GM10248 (cell line): ENCODE measurements at regions not wholly inside any gene's neighbourhood (a gene's known extent, or its start where the extent isn't known, plus 50 kb on each side); places are given as distances from the start of the nearest gene placed in this dataset.

Source experiments
- CTCF ChIA-PET: fragments of 300-600 bp; sonication (Branson Sonifier 250); formaldehyde crosslinking; extraction: SDS; loops from one replicate; lab custom pipeline; 2021; ENCODE audit warnings: antibody characterized with exemption; lab: Yijun Ruan, JAX
- POLR2A ChIA-PET: fragments of 350-650 bp; sonication (Branson Sonifier 250); formaldehyde crosslinking; extraction: SDS; loops from one replicate; lab custom pipeline; 2020; ENCODE audit warnings: antibody characterized with exemption; lab: Yijun Ruan, JAX
- DNase-seq: peaks from one replicate; pipeline ENCODE4 v3.0.0; 2012; ENCODE audit errors: extremely low spot score
- TF ChIP-seq, protein P1 (sequence below): IDR thresholded peaks from 2 replicates; pipeline ENCODE4 v1.5.1; 2012; ENCODE audit warnings: mild to moderate bottlenecking, low read depth; ENCODE audit errors: extremely low read depth, missing control alignments, control extremely low read depth

DNA sequence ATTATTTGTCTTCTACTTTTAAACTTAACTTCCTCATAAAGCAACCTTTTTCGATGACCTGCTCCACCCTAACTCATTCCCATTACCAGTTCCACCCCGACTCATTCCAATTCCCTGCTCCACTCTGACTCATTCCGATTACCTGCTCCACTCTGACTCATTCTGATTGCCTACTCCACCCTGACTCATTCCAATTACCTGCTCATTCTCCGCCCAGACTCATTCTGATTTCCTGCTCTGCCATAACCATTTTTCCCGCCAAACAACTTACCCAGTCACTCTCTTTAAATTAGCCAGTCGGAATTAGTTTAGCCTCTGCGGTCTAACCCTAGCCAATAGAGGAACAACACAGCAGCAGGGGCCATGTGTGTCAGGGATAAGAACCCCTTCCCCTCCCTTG lies 249.1 kb downstream of the DPY19L2 start:
- TF ChIP-seq, protein P1, sequence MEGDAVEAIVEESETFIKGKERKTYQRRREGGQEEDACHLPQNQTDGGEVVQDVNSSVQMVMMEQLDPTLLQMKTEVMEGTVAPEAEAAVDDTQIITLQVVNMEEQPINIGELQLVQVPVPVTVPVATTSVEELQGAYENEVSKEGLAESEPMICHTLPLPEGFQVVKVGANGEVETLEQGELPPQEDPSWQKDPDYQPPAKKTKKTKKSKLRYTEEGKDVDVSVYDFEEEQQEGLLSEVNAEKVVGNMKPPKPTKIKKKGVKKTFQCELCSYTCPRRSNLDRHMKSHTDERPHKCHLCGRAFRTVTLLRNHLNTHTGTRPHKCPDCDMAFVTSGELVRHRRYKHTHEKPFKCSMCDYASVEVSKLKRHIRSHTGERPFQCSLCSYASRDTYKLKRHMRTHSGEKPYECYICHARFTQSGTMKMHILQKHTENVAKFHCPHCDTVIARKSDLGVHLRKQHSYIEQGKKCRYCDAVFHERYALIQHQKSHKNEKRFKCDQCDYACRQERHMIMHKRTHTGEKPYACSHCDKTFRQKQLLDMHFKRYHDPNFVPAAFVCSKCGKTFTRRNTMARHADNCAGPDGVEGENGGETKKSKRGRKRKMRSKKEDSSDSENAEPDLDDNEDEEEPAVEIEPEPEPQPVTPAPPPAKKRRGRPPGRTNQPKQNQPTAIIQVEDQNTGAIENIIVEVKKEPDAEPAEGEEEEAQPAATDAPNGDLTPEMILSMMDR: no peak
- CTCF ChIA-PET: interaction anchor here (0.9 to 2.5 kb wide), 6 partner anchors 10 to 819 kb away, joined by 3 to 10 read pairs (median 5); no protein-coding TSS in a partner anchor
- POLR2A ChIA-PET: no interaction called here
- no peak for DNase-seq

DNA sequence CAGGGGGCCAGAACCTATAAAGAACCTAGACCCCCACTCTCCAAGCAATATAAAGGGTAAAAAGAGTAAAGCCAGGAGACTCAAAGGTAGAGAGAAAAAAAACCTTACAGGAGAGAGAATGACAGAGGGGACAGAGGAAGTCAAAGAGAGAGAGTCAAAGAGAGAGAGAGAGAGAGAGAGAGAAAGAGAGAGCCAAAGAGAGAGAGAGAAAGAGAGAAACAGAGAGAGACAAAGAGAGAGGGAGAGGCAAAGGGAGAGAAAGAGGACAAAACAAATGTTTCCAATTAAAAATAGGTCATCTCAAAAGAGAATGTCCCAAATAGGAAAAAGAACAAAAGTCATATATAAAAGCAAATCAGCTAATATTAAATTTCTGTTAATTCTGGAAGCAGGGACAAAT lies 251.5 kb downstream of the DPY19L2 start:
- DNase-seq: no peak
- ChIA-PET POLR2A (no interaction called here), CTCF (no interaction called here)
- TF ChIP-seq, protein P1: no peak

DNA sequence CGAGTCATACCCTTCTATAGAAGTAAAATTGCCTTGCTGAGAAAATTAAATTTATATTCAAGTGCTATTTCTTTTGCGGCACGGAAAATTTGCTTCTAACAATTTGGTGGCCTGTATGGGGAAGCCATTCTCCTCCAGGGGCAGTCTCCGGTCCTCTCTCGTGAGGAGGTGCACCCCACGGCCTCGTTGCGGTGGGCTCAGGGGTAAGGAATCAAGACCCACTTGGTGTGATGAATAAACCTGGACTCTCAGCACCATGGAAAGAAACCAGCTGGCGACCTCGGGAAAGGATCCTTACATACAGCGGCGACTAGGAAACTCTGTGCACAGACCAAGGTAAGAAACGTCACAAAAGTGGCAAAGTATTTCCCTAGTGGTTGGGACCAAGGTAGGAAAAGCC lies 252.9 kb downstream of the DPY19L2 start:
- ChIA-PET CTCF (interaction anchor here (1.0 kb wide), 1 partner anchor 38 kb away, joined by 3 read pairs; no protein-coding TSS in a partner anchor), POLR2A (no interaction called here)
- TF ChIP-seq, protein P1: no peak
- DNase-seq: no peak

DNA sequence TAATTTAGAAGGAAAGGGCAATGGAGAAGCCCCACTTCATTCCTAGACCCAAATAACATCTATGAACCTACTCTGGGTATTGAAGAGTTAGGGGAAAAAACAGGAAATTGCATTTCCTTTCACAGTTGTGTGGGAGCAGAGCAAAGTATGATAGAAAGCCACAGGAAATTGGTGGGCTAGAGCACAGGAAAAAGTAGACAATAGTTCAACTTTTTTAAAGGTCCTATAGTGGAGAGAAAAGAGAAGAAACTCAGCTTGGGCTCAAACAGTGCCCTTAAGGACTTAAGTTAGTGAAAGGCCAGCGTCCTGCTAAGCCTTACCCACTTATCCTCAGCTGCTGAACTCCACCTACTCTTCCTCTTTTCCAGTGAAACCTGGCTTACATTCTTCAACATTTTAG lies 258.1 kb downstream of the DPY19L2 start:
- DNase-seq: no peak
- ChIA-PET CTCF (interaction anchor here (1.5 to 2.0 kb wide), 2 partner anchors 10 to 11 kb away, joined by 4 to 5 read pairs; no protein-coding TSS in a partner anchor), POLR2A (no interaction called here)
- TF ChIP-seq, protein P1: no peak

DNA sequence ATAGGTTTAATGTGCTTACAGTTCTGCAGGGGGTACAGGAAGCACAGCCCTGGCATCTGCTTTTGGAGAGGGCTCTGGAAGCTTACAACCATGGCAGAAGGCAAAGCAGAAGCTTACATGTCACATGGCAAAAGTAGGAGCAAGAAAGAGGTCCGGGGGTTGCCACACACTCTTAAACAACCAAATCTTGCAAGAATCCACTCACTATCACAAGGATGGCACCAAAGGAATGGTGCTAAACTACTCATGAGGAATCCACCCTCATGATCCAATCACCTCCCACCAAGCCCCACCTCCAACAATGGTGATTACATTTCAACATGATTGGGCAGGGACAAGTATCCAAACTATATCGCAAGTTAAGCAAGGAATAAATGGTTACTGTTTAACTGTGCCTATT lies 255.8 kb upstream of the AVPR1A start:
- CTCF ChIA-PET: no interaction called here
- TF ChIP-seq, protein P1: no peak

DNA sequence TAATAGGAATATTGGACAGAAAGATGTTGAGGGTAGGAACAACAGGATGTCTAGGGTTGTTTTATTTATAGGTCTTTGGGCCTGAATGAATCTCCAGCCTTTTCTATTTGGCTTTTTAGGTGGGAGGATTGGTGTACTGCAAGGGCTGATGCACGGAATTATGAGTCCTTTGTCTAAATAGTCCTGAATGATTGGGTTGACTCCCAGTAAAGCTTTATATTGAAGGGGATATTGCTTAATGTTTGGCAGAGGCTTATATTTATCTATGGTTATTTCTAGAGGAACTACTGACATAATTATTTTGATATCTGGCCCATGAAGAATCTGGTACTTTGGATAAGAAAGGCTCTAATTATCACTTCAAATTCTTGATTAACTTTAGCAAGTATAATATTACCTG lies 253.6 kb upstream of the AVPR1A start:
- ChIA-PET POLR2A (no interaction called here), CTCF (interaction anchor here (2.8 kb wide), 1 partner anchor 16 kb away, joined by 7 read pairs; no protein-coding TSS in a partner anchor)
- TF ChIP-seq, protein P1: no peak
- no peak for DNase-seq

More for the DNA sequence above, 255.8 kb upstream of the AVPR1A start:
- no peak for DNase-seq
- POLR2A ChIA-PET: no interaction called here
